ENCODE measurements at regions not wholly inside any gene's neighbourhood (a gene's known extent, or its start where the extent isn't known, plus 50 kb on each side); places are given as distances from the start of the nearest gene placed in this dataset.

DNA sequence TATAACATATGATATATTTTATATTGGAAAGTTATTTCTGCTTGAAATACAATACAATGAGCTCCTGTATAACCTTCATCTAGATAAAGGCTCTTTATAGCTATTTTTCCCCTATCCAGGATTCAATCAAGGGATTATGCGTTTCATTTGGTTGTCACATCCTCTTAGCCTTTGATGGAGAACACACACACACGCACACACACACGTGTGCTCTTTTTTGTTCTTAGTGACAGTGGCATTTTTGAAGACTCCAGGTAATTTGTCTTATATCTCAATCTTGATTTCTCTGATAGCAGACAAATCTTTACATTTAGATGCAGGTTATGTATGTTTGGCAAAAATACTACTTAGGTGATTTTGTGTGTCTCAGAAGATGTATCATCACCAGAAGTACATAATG lies 144.2 kb upstream of the CEP126 start:
- ChIA-PET POLR2A (no interaction called here), CTCF (no interaction called here)
- H2AFZ ChIP-seq (ENCODE audit: low read depth, low read length) = no peak overlapping the region
- intact Hi-C loops (cut with micrococcal nuclease) (no loop called here), dilution Hi-C loops (cut with MboI; ENCODE audit: extremely low pct_ligation_motif_present, low sequenced_read_pairs) (no loop called here)
- no peak for FAIRE-seq
- no peaks in the 10 kb centered on the region for H3K79me2 ChIP-seq (ENCODE audit: control insufficient read depth, insufficient read depth, low read length)
- BruUV-seq (replicated peaks) = no TSS peak
- TF ChIP-seq, protein P1, sequence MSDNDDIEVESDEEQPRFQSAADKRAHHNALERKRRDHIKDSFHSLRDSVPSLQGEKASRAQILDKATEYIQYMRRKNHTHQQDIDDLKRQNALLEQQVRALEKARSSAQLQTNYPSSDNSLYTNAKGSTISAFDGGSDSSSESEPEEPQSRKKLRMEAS (IDR thresholded peaks at IDR 0.05; ENCODE audit: insufficient read depth, insufficient read length) = no peak
- TF ChIP-seq FOS (IDR thresholded peaks at IDR 0.05; ENCODE audit: borderline replicate concordance, insufficient read depth, low read length) = no peak
- no peak for TF ChIP-seq POLR2A (IDR thresholded peaks at IDR 0.05; ENCODE audit: low read depth, low read length)
- TF ChIP-seq JUN (IDR thresholded peaks at IDR 0.05; ENCODE audit: borderline replicate concordance, insufficient read depth, insufficient read length, low read depth) = no peak
- no peak for TF ChIP-seq EZH2 (IDR thresholded peaks at IDR 0.05; ENCODE audit: borderline replicate concordance, low read depth, low read length, severe bottlenecking)
- no peak for TF ChIP-seq GATA2 (IDR thresholded peaks at IDR 0.05; ENCODE audit: insufficient read depth, insufficient read length, low read depth, low read length)
- no peak for TF ChIP-seq POLR2AphosphoS5 (IDR thresholded peaks at IDR 0.05; ENCODE audit: insufficient read depth, low read depth, low read length)
- TF ChIP-seq CTCF (IDR thresholded peaks at IDR 0.05; ENCODE audit: extremely low read depth in 1 of 2, insufficient read depth in 1 of 2, low read depth in 1 of 2, low read length in 2 of 2) = no peak
- no peak for TF ChIP-seq MYC (IDR thresholded peaks at IDR 0.05; ENCODE audit: low read depth, low read length)
- H3K27ac ChIP-seq (ENCODE audit: insufficient read depth, low read depth, low read length) = no peak overlapping the region
- H3K4me2 ChIP-seq (ENCODE audit: insufficient read depth, low read length) = no peak overlapping the region
- no peaks in the 10 kb centered on the region for H3K9me3 ChIP-seq (replicated peaks; ENCODE audit: control insufficient read depth, insufficient read depth, low read length)
- no peaks in the 10 kb centered on the region for H3K9me1 ChIP-seq (replicated peaks; ENCODE audit: control insufficient read depth, extremely low read depth, insufficient read depth, low read length)
- no peaks in the 10 kb centered on the region for H3K36me3 ChIP-seq (ENCODE audit: control insufficient read depth in 2 of 2, extremely low read depth in 1 of 2, insufficient read depth in 2 of 2, low read length in 2 of 2)
- no peak overlapping the region for H3K4me3 ChIP-seq (replicated peaks in 1 of 3; ENCODE audit: insufficient read depth in 1 of 3, low read depth in 1 of 3, low read length in 3 of 3)
- DNase-seq (ENCODE audit: low read depth, low spot score) = no peak
- no peaks in the 10 kb centered on the region for H3K4me1 ChIP-seq (ENCODE audit: control insufficient read depth, extremely low read depth, insufficient read depth, low read length)
- H3K27me3 ChIP-seq (ENCODE audit: control insufficient read depth in 2 of 2, insufficient read depth in 2 of 2, low read length in 2 of 2) = no peaks in the 10 kb centered on the region
- H4K20me1 ChIP-seq (replicated peaks; ENCODE audit: control insufficient read depth, extremely low read depth, insufficient read depth, low read length) = no peaks in the 10 kb centered on the region
- no peak overlapping the region for H3K9ac ChIP-seq (replicated peaks; ENCODE audit: extremely low read depth, insufficient read depth, low read length)

Data from endothelial cell of umbilical vein (primary cell).